ENCODE measurements at regions not wholly inside any gene's neighbourhood (a gene's known extent, or its start where the extent isn't known, plus 50 kb on each side); places are given as distances from the start of the nearest gene placed in this dataset.

- no peak for TF ChIP-seq GTF3C2 (IDR thresholded peaks at IDR 0.05; ENCODE audit: borderline replicate concordance, extremely low read depth, insufficient read length)
- TF ChIP-seq TEAD1 (CRISPR knock-in tag; IDR thresholded peaks at IDR 0.05) = peak in 1 of 2 experiments; percentile 18; a peak in 1 of 4 replicates
- TF ChIP-seq PPARD (CRISPR knock-in tag; IDR thresholded peaks at IDR 0.05) = no peak
- TF ChIP-seq SMAD2 (IDR thresholded peaks at IDR 0.05; ENCODE audit: low read depth, low read length) = no peak
- no peak for TF ChIP-seq GTF2F1 (IDR thresholded peaks at IDR 0.05; ENCODE audit: low read depth, low read length)
- TF ChIP-seq MCM2 (IDR thresholded peaks at IDR 0.05; ENCODE audit: low read depth) = no peak
- TF ChIP-seq ZBTB1 (CRISPR knock-in tag; IDR thresholded peaks at IDR 0.05; ENCODE audit: borderline replicate concordance, low read depth) = no peak
- TF ChIP-seq ZNF347 (CRISPR knock-in tag; IDR thresholded peaks at IDR 0.05; ENCODE audit: low read depth) = no peak
- peak; percentile 47; the same call in 1 of the 2 replicates for TF ChIP-seq POLR2A (conservative IDR thresholded peaks at IDR 0.05)
- TF ChIP-seq, protein P1, sequence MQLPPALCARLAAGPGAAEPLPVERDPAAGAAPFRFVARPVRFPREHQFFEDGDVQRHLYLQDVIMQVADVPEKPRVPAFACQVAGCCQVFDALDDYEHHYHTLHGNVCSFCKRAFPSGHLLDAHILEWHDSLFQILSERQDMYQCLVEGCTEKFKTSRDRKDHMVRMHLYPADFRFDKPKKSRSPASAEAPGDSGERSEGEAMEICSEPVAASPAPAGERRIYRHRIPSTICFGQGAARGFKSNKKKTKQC (CRISPR knock-in tag; IDR thresholded peaks at IDR 0.05) = no peak
- TF ChIP-seq SMC3 (conservative IDR thresholded peaks at IDR 0.05; ENCODE audit: insufficient read depth, low read depth, low read length) = no peak
- no peak for TF ChIP-seq ZNF133 (CRISPR knock-in tag; IDR thresholded peaks at IDR 0.05)
- TF ChIP-seq MIER1 (IDR thresholded peaks at IDR 0.05; ENCODE audit: low read depth) = no peak
- TF ChIP-seq NFATC3 (IDR thresholded peaks at IDR 0.05) = no peak
- TF ChIP-seq PURB (CRISPR knock-in tag; IDR thresholded peaks at IDR 0.05; ENCODE audit: low read depth) = no peak
- TF ChIP-seq RFX7 (CRISPR knock-in tag; IDR thresholded peaks at IDR 0.05) = no peak
- TF ChIP-seq EP300 (IDR thresholded peaks at IDR 0.05; ENCODE audit: low read length) = peak; percentile 92
- TF ChIP-seq ZNF79 (CRISPR knock-in tag; IDR thresholded peaks at IDR 0.05; ENCODE audit: low read depth) = no peak
- TF ChIP-seq, protein P2, sequence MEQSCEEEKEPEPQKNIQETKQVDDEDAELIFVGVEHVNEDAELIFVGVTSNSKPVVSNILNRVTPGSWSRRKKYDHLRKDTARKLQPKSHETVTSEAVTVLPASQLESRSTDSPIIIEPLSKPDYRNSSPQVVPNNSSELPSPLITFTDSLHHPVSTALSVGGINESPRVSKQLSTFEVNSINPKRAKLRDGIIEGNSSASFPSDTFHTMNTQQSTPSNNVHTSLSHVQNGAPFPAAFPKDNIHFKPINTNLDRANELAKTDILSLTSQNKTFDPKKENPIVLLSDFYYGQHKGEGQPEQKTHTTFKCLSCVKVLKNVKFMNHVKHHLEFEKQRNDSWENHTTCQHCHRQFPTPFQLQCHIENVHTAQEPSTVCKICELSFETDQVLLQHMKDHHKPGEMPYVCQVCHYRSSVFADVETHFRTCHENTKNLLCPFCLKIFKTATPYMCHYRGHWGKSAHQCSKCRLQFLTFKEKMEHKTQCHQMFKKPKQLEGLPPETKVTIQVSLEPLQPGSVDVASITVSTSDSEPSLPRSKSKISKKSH (CRISPR knock-in tag; IDR thresholded peaks at IDR 0.05) = no peak
- TF ChIP-seq, protein P3, sequence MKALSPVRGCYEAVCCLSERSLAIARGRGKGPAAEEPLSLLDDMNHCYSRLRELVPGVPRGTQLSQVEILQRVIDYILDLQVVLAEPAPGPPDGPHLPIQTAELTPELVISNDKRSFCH (CRISPR knock-in tag; IDR thresholded peaks at IDR 0.05) = no peak
- TF ChIP-seq, protein P3 (tag; IDR thresholded peaks at IDR 0.05) = no peak
- TF ChIP-seq MXI1 (IDR thresholded peaks at IDR 0.05; ENCODE audit: low read depth, low read length) = no peak
- TF ChIP-seq KDM5B (IDR thresholded peaks at IDR 0.05; ENCODE audit: insufficient replicate concordance, low read depth, low read length) = no peak
- no peak for TF ChIP-seq ZBTB17 (CRISPR knock-in tag; IDR thresholded peaks at IDR 0.05)
- peak; percentile 77 for TF ChIP-seq LEF1 (IDR thresholded peaks at IDR 0.05)
- no peak for TF ChIP-seq U2AF1 (optimal IDR thresholded peaks at IDR 0.05; ENCODE audit: low read depth, low read length)
These were observed 524.9 kb upstream of the HTR2C start (continued) for GRCh38 chrX:114058988-114059418.

Data from K562 (cell line).